SK-N-SH (cell line): ENCODE measurements at regions not wholly inside any gene's neighbourhood (a gene's known extent, or its start where the extent isn't known, plus 50 kb on each side); places are given as distances from the start of the nearest gene placed in this dataset.

Experiments used
- CTCF ChIA-PET: fragments of 300-600, 350-600 bp; formaldehyde crosslinking; extraction: SDS; loops from one replicate; lab custom pipeline; 2021; lab: Yijun Ruan, JAX
- POLR2A ChIA-PET: fragments of 350-600 bp; sonication (Branson Sonifier 250); formaldehyde crosslinking; extraction: SDS; loops from one replicate; lab custom pipeline; 2020; ENCODE audit warnings: antibody characterized with exemption, inconsistent platforms; lab: Yijun Ruan, JAX
- DNase-seq: peaks from one replicate; pipeline ENCODE4 v3.0.0; 2012
- H2AFZ ChIP-seq: fragments of 200-600 bp; sonication (generic); 2 replicates; pipeline ENCODE4 v1.8.1; 2016; ENCODE audit warnings: antibody characterized with exemption, mild to moderate bottlenecking, low read depth
- H3F3A ChIP-seq: fragments of 200-600 bp; sonication (generic); replicated peaks from 2 replicates; pipeline ENCODE3; 2016; ENCODE audit warnings: antibody characterized with exemption, mild to moderate bottlenecking; ENCODE audit not compliant: insufficient read depth
- H3K27ac ChIP-seq, 2 experiments: fragments of 200-500 bp in 1 of 2; fragments of 200-600 bp in 1 of 2; sonication (Bioruptor generic) in 1 of 2; sonication (generic), shearing (Covaris generic) in 1 of 2; 2 replicates each; pipeline versions ENCODE4 v1.5.1 to v1.6.1; 2014 to 2016; ENCODE audit warnings: low read depth in 2 of 2, inconsistent platforms in 1 of 2, low read length in 1 of 2, mild to moderate bottlenecking in 1 of 2, mixed read lengths in 1 of 2
- H3K27me3 ChIP-seq: fragments of 200-600 bp; sonication (generic), shearing (Covaris generic); 2 replicates; pipeline ENCODE4 v1.6.1; 2016; ENCODE audit warnings: mixed run types; ENCODE audit not compliant: insufficient read depth
- H3K36me3 ChIP-seq, 2 experiments: fragments of 200-500 bp in 1 of 2; fragments of 200-600 bp in 1 of 2; sonication (Bioruptor generic) in 1 of 2; sonication (generic) in 1 of 2; replicated peaks in 1 of 2; 2 replicates each; pipeline versions ENCODE3 to v1.5.1; 2014 to 2016; ENCODE audit warnings: low read length in 1 of 2, mild to moderate bottlenecking in 1 of 2; ENCODE audit not compliant: insufficient read depth in 2 of 2, control insufficient read depth in 1 of 2
- H3K4me1 ChIP-seq, 2 experiments: fragments of 200-500 bp in 1 of 2; fragments of 200-600 bp in 1 of 2; sonication (Bioruptor generic) in 1 of 2; sonication (generic), shearing (Covaris generic) in 1 of 2; 2 replicates each; pipeline versions ENCODE4 v1.5.1 to v1.6.1; 2014 to 2016; ENCODE audit warnings: low read depth in 1 of 2, low read length in 1 of 2, mixed run types in 1 of 2; ENCODE audit not compliant: insufficient read depth in 2 of 2, control insufficient read depth in 1 of 2
- H3K4me2 ChIP-seq: fragments of 200-600 bp; sonication (generic), shearing (Covaris generic); 2 replicates; pipeline ENCODE4 v1.6.1; 2017; ENCODE audit warnings: mixed run types
- H3K4me3 ChIP-seq, 2 experiments: fragments of 200-500 bp in 1 of 2; fragments of 200-600 bp in 1 of 2; sonication (Bioruptor generic) in 1 of 2; sonication (generic), shearing (Covaris generic) in 1 of 2; 2 replicates each; pipeline versions ENCODE4 v1.5.1 to v1.8.1; 2014 to 2016; ENCODE audit warnings: low read depth in 2 of 2, inconsistent platforms in 1 of 2, low read length in 1 of 2, mild to moderate bottlenecking in 1 of 2, mixed read lengths in 1 of 2, moderate library complexity in 1 of 2
- H3K79me2 ChIP-seq: fragments of 200-600 bp; sonication (generic); 2 replicates; pipeline ENCODE4 v1.8.1; 2017; ENCODE audit warnings: mild to moderate bottlenecking; ENCODE audit not compliant: insufficient read depth
- H3K9ac ChIP-seq: fragments of 200-600 bp; sonication (generic); 2 replicates; pipeline ENCODE4 v1.6.1; 2017; ENCODE audit warnings: mixed run types
- H3K9me2 ChIP-seq: fragments of 200-600 bp; sonication (generic); 2 replicates; pipeline ENCODE4 v1.6.1; 2017; ENCODE audit warnings: mixed run types
- H3K9me3 ChIP-seq: fragments of 200-600 bp; sonication (generic); 2 replicates; pipeline ENCODE4 v1.6.1; 2017; ENCODE audit warnings: mixed run types, mild to moderate bottlenecking, moderate library complexity
- H4K20me1 ChIP-seq: fragments of 200-600 bp; sonication (generic); 2 replicates; pipeline ENCODE4 v1.6.1; 2017; ENCODE audit warnings: mild to moderate bottlenecking, mixed run types; ENCODE audit not compliant: insufficient read depth
- ELF1 ChIP-seq: IDR thresholded peaks from 2 replicates; pipeline ENCODE4 v1.4.0; 2012
- EP300 ChIP-seq, 2 experiments: IDR thresholded peaks; 2 replicates each; pipeline versions ENCODE4 v1.4.0 to v1.6.1; 2012; ENCODE audit warnings: borderline replicate concordance in 1 of 2, low read depth in 1 of 2, low read length in 1 of 2
- GATA2 ChIP-seq: sonication (generic); formaldehyde crosslinking; IDR thresholded peaks from 2 replicates; pipeline ENCODE4 v1.5.0; 2020; ENCODE audit warnings: mild to moderate bottlenecking, missing genetic modification reagents
- JUND ChIP-seq: IDR thresholded peaks from 2 replicates; pipeline ENCODE4 v1.4.0; 2012
- NRF1 ChIP-seq: IDR thresholded peaks from 2 replicates; pipeline ENCODE4 v1.6.1; 2012; ENCODE audit warnings: low read depth, mild to moderate bottlenecking, low read length
- POLR2AphosphoS5 ChIP-seq: IDR thresholded peaks from 2 replicates; pipeline ENCODE4 v1.6.1; 2012; ENCODE audit warnings: low read depth, low read length
- RAD21 ChIP-seq: IDR thresholded peaks from 2 replicates; pipeline ENCODE4 v1.6.1; 2012; ENCODE audit warnings: mild to moderate bottlenecking, low read length
- TEAD4 ChIP-seq: IDR thresholded peaks from 2 replicates; pipeline ENCODE4 v1.4.0; 2012; ENCODE audit warnings: mild to moderate bottlenecking, borderline replicate concordance; ENCODE audit not compliant: insufficient read depth
- YY1 ChIP-seq: IDR thresholded peaks from 2 replicates; pipeline ENCODE4 v1.4.0; 2012; ENCODE audit warnings: low read depth, mild to moderate bottlenecking
- WGBS: methylation state at CpG from one replicate; pipeline ENCODE4 v1.1.6; 2017; ENCODE audit warnings: low lambda C conversion rate; 5-methylcytosine and 5-hydroxymethylcytosine counted together
- TF ChIP-seq, protein P1 (sequence below): IDR thresholded peaks from 2 replicates; pipeline ENCODE4 v1.4.0; 2012; ENCODE audit warnings: low read depth, borderline replicate concordance

DNA sequence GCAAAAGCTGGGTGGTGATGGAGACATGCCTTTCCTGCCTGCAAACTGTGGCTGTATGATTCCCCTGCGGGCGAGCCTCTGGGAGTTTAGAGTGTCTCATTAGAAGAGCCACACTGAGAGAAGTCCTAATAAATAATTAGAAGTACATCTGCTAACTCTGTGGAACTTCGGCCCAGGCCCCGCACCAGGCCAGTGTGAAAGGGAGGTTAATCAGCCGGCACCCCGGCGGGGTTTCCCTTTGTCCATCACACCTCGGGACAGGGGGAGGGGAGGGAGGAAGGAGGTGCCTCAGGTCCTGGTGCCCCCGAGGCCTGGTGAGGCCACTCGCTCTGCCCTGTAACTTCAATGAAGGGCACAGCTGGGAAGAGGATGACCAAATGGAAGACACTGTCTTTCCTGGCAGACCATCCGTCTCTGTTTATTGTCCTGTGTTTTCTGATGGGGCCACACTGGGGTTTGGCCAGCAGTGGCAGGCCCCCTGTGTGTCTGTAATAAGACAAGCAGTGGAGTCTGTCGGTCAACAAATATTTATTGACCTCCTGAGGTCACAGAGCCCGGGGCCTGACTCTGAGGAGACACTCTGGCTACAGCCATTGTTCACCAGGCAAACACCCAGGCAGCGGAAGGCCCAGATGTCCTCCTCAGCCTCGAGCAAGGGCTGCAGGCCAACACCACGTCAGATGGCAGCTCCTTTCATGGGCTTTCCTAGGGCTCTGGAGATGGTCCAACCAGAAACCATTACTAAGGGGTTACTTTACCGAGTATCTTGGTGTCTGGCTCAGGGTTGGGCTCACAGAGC, 267.5 kb upstream of the RAB4A start:
- 80% methylated on average over 13 of the region's 17 CpGs for WGBS
- H4K20me1 ChIP-seq = no peaks in the 10 kb centered on the region
- H2AFZ ChIP-seq = no peak overlapping the region
- no peaks in the 10 kb centered on the region for H3K9me2 ChIP-seq
- no peaks in the 10 kb centered on the region for H3F3A ChIP-seq
- CTCF ChIA-PET = no interaction called here
- no peak for TF ChIP-seq EP300 (IDR thresholded peaks at IDR 0.05; ENCODE audit: borderline replicate concordance in 1 of 2, low read depth in 1 of 2, low read length in 1 of 2)
- no peak for TF ChIP-seq ELF1
- no peak for TF ChIP-seq GATA2
- TF ChIP-seq TEAD4 = no peak
- TF ChIP-seq, protein P1, sequence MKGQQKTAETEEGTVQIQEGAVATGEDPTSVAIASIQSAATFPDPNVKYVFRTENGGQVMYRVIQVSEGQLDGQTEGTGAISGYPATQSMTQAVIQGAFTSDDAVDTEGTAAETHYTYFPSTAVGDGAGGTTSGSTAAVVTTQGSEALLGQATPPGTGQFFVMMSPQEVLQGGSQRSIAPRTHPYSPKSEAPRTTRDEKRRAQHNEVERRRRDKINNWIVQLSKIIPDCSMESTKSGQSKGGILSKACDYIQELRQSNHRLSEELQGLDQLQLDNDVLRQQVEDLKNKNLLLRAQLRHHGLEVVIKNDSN = no peak
- no peak for TF ChIP-seq JUND
- TF ChIP-seq RAD21 = no peak
- TF ChIP-seq, all 33 proteins: peak for 0
- Histone ChIP-seq H3K4me2 (no peak overlapping the region), H3K4me1 (peaks cover 0 to 14% of the 10 kb centered on the region in 2 experiments; a peak in 1 of 4 replicates), H3K4me3 (no peak overlapping the region), H3K27me3 (no peaks in the 10 kb centered on the region), H3K9me3 (no peaks in the 10 kb centered on the region), H3K79me2 (no peaks in the 10 kb centered on the region), H3K9ac (no peak overlapping the region), H3K36me3 (no peaks in the 10 kb centered on the region), H3K27ac (peak overlapping the region in 1 of 2 experiments; percentile 29; a peak in 1 of 4 replicates)
- no peak for DNase-seq
- POLR2A ChIA-PET = no interaction called here

DNA sequence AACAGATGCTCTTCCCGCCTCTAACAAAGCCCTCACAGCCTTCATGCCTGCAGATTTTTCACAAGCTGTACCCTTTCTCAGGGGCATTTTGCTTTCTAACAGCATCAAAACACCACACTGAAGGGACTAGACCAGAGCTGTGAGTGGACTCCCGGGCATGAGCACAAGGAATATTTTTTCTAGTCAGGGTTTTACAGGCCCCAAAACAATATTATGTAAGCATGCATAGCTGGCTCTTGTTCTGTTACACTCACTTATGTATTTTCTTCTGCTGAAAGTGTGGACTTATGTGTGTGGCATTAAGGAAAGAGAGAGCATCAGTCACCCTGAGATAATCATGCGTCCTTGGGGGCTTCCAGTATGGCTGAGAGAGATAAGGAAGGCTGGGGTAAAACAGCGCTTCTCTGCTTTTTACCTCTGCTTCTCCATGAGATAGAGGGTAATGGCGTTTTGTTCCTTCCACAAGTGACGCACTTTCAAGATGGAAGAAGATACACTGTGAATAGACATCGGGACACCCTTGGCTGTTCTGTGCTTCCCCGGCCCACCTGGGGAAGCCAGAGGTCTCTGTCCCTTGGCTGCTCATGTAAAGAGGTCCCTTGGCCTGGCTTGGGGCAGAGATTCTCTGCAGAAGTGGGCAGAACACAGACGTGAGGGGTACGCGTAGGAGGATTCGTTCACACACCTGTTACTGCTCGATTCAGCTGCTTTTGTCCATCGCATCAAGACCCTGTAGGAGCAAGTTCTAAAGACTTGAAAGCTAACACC, 266.7 kb upstream of the RAB4A start:
- Histone ChIP-seq H3K9me3 (no peaks in the 10 kb centered on the region), H3K79me2 (no peaks in the 10 kb centered on the region), H3F3A (no peaks in the 10 kb centered on the region), H4K20me1 (no peaks in the 10 kb centered on the region), H3K27ac (no peak overlapping the region; a peak in 1 of 4 replicates), H3K4me2 (no peak overlapping the region), H3K9me2 (no peaks in the 10 kb centered on the region), H3K4me3 (no peak overlapping the region), H3K36me3 (no peaks in the 10 kb centered on the region), H3K4me1 (peaks cover 0 to 14% of the 10 kb centered on the region in 2 experiments; a peak in 1 of 4 replicates), H3K27me3 (no peaks in the 10 kb centered on the region), H2AFZ (no peak overlapping the region), H3K9ac (no peak overlapping the region)
- TF ChIP-seq POLR2AphosphoS5 (no peak), ELF1 (no peak), NRF1 (no peak), RAD21 (no peak), YY1 (no peak)
- TF ChIP-seq, protein P1 = no peak
- ChIA-PET CTCF (no interaction called here), POLR2A (no interaction called here)
- WGBS = 82% methylated on average over 14 of the region's 14 CpGs
- DNase-seq = no peak
